Sigmoid colon (tissue), 4 donors: ENCODE measurements at regions not wholly inside any gene's neighbourhood (a gene's known extent, or its start where the extent isn't known, plus 50 kb on each side); places are given as distances from the start of the nearest gene placed in this dataset.

Experiments used
- POLR2A ChIP-seq, 2 donors: fragments of 450-650 bp; IDR thresholded peaks; one replicate each; pipeline ENCODE4 v1.6.1; 2016; ENCODE audit warnings: antibody characterized with exemption in 2 of 2, mild to moderate bottlenecking in 2 of 2, moderate library complexity in 2 of 2
- POLR2AphosphoS5 ChIP-seq, 4 donors: sonication (generic); formaldehyde crosslinking; IDR thresholded peaks; one replicate each; pipeline ENCODE4 v1.6.1; 2017; ENCODE audit warnings: antibody characterized with exemption in 4 of 4
- TF ChIP-seq, protein P1 (sequence below), 4 experiments: fragments of 450-650 bp in 3 of 4; fragments of 200-600 bp in 1 of 4; IDR thresholded peaks; one replicate each; pipeline ENCODE4 v1.5.1; 2016 to 2019; ENCODE audit warnings: antibody characterized with exemption in 4 of 4, mild to moderate bottlenecking in 3 of 4, moderate library complexity in 2 of 4

DNA sequence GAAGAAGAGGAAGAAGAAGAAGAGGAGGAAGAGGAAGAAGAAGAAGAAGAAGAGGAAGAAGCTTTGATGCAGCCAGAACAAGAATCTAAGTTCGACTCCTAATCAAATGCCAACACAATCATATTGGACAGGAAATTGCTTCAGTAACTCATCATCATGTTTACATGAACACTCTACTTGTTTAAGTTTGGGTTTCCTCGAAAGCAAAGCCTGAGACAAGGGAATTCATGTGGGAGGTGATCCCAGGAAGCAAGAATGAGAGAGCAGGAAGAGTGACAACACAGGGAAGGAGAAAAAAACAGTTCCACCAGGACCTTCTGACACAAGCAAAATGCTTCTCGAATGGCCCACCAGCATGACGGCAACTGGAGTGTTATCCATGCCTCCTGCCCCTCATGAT lies 279.0 kb downstream of the PMP22 start:
- TF ChIP-seq POLR2AphosphoS5 (IDR thresholded peaks at IDR 0.05), result no peak
- TF ChIP-seq, protein P1, sequence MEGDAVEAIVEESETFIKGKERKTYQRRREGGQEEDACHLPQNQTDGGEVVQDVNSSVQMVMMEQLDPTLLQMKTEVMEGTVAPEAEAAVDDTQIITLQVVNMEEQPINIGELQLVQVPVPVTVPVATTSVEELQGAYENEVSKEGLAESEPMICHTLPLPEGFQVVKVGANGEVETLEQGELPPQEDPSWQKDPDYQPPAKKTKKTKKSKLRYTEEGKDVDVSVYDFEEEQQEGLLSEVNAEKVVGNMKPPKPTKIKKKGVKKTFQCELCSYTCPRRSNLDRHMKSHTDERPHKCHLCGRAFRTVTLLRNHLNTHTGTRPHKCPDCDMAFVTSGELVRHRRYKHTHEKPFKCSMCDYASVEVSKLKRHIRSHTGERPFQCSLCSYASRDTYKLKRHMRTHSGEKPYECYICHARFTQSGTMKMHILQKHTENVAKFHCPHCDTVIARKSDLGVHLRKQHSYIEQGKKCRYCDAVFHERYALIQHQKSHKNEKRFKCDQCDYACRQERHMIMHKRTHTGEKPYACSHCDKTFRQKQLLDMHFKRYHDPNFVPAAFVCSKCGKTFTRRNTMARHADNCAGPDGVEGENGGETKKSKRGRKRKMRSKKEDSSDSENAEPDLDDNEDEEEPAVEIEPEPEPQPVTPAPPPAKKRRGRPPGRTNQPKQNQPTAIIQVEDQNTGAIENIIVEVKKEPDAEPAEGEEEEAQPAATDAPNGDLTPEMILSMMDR (IDR thresholded peaks at IDR 0.05), result no peak
- no peak for TF ChIP-seq POLR2A (IDR thresholded peaks at IDR 0.05)
